H1 (cell line): ENCODE measurements at regions not wholly inside any gene's neighbourhood (a gene's known extent, or its start where the extent isn't known, plus 50 kb on each side); places are given as distances from the start of the nearest gene placed in this dataset.

Experiments used
- CTCF ChIA-PET: fragments of 300-600 bp; sonication (Branson Sonifier 250); formaldehyde crosslinking; loops from one replicate; lab custom pipeline; 2021; ENCODE audit not compliant: partially characterized antibody; lab: Charles Lee
- POLR2A ChIA-PET: fragments of 300-600 bp; sonication (Branson Sonifier 250); formaldehyde crosslinking; loops from one replicate; lab custom pipeline; 2021; ENCODE audit warnings: inconsistent platforms; ENCODE audit not compliant: partially characterized antibody; lab: Charles Lee
- DNase-seq, 2 experiments: peaks; one replicate each; pipeline versions ENCODE4 v3.0.0 to v3.0.0-alpha.2; 2010 to 2022; ENCODE audit warnings: low spot score in 2 of 2, low read depth in 1 of 2, mixed read lengths in 1 of 2
- FAIRE-seq: peaks from 2 replicates; lab custom pipeline; 2011; peaks lifted over from hg19 to GRCh38; lab: Jason Lieb, UNC
- H2AFZ ChIP-seq: 2 replicates; pipeline ENCODE4 v1.8.1; 2012; ENCODE audit warnings: low read length, inconsistent platforms
- H2AK5ac ChIP-seq: 2 replicates; pipeline ENCODE4 v1.6.1; 2013; ENCODE audit warnings: low read depth, low read length
- H2BK120ac ChIP-seq: replicated peaks from 2 replicates; pipeline ENCODE3; 2013; ENCODE audit warnings: low read depth, low read length, inconsistent platforms
- H2BK12ac ChIP-seq: 2 replicates; pipeline ENCODE4 v1.6.1; 2013; ENCODE audit warnings: low read depth, low read length
- H2BK15ac ChIP-seq: 2 replicates; pipeline ENCODE4 v1.6.1; 2013; ENCODE audit warnings: low read length
- H2BK20ac ChIP-seq: 2 replicates; pipeline ENCODE4 v1.6.1; 2013; ENCODE audit warnings: low read length
- H2BK5ac ChIP-seq: 2 replicates; pipeline ENCODE4 v1.6.1; 2013; ENCODE audit warnings: low read depth, low read length
- H3K14ac ChIP-seq: 2 replicates; pipeline ENCODE4 v1.6.1; 2013; ENCODE audit warnings: inconsistent platforms; ENCODE audit not compliant: insufficient read length
- H3K18ac ChIP-seq: 2 replicates; pipeline ENCODE4 v1.6.1; 2013; ENCODE audit warnings: low read length; ENCODE audit errors: extremely low read depth
- H3K23ac ChIP-seq: 2 replicates; pipeline ENCODE4 v1.6.1; 2013; ENCODE audit warnings: inconsistent platforms; ENCODE audit not compliant: insufficient read length
- H3K23me2 ChIP-seq: 2 replicates; pipeline ENCODE4 v1.6.1; 2013; ENCODE audit warnings: low read depth, low read length
- H3K27ac ChIP-seq: 2 replicates; pipeline ENCODE4 v1.6.1; 2011; ENCODE audit warnings: low read depth, low read length, inconsistent platforms
- H3K27me3 ChIP-seq, 4 experiments: replicated peaks in 1 of 4; 1 replicate in 1 of 4; 2 replicates in 3 of 4; pipeline versions ENCODE4 v1.6.1 to v1.8.1; 2011 to 2013; ENCODE audit warnings: low read length in 3 of 4, mild to moderate bottlenecking in 3 of 4, inconsistent platforms in 2 of 4, mixed read lengths in 2 of 4, moderate library complexity in 1 of 4; ENCODE audit not compliant: control insufficient read depth in 3 of 4, insufficient read depth in 3 of 4; ENCODE audit errors: extremely low read depth in 1 of 4
- H3K36me3 ChIP-seq, 4 experiments: 2 replicates each; pipeline versions ENCODE4 v1.6.1 to v1.8.1; 2011 to 2013; ENCODE audit warnings: mild to moderate bottlenecking in 4 of 4, low read length in 3 of 4, moderate library complexity in 2 of 4, control low read depth in 1 of 4, inconsistent platforms in 1 of 4; ENCODE audit not compliant: insufficient read depth in 4 of 4, control insufficient read depth in 2 of 4
- H3K4ac ChIP-seq: replicated peaks from 2 replicates; pipeline ENCODE3; 2013; ENCODE audit warnings: low read length, low read depth, mixed read lengths, inconsistent platforms; ENCODE audit not compliant: insufficient read length
- H3K4me1 ChIP-seq, 4 experiments: replicated peaks in 1 of 4; 1 replicate in 1 of 4; 2 replicates in 3 of 4; pipeline versions ENCODE4 v1.6.1 to v1.8.1; 2011 to 2013; ENCODE audit warnings: low read length in 3 of 4, inconsistent platforms in 2 of 4, mixed read lengths in 1 of 4; ENCODE audit not compliant: insufficient read depth in 4 of 4, control insufficient read depth in 3 of 4
- H3K4me2 ChIP-seq, 2 experiments: 2 replicates each; pipeline versions ENCODE4 v1.6.1 to v1.8.1; 2011 to 2013; ENCODE audit warnings: low read depth in 2 of 2, low read length in 2 of 2, control low read depth in 1 of 2, inconsistent platforms in 1 of 2, mild to moderate bottlenecking in 1 of 2; ENCODE audit not compliant: insufficient read depth in 1 of 2
- H3K4me3 ChIP-seq, 4 experiments: fragments of 200-600, 300-600 bp in 1 of 4; sonication (generic), shearing (Covaris generic), sonication (Bioruptor Twin) in 1 of 4; 2 replicates each; pipeline versions ENCODE4 v1.5.1 to v1.8.1; 2011 to 2016; ENCODE audit warnings: low read length in 4 of 4, low read depth in 3 of 4, control low read depth in 2 of 4, inconsistent platforms in 2 of 4, mild to moderate bottlenecking in 2 of 4, mixed read lengths in 1 of 4, moderate library complexity in 1 of 4; ENCODE audit not compliant: insufficient read depth in 2 of 4; ENCODE audit errors: extremely low read depth in 1 of 4
- H3K56ac ChIP-seq: replicated peaks from 2 replicates; pipeline ENCODE3; 2013; ENCODE audit warnings: low read depth, mild to moderate bottlenecking, mixed read lengths, low read length, inconsistent platforms; ENCODE audit not compliant: insufficient read length
- H3K79me1 ChIP-seq: 2 replicates; pipeline ENCODE4 v1.6.1; 2013; ENCODE audit warnings: low read depth, low read length, control low read depth
- H3K79me2 ChIP-seq, 2 experiments: 2 replicates each; pipeline versions ENCODE4 v1.6.1 to v1.8.1; 2012 to 2013; ENCODE audit warnings: low read length in 2 of 2, mild to moderate bottlenecking in 2 of 2, inconsistent platforms in 1 of 2; ENCODE audit not compliant: insufficient read depth in 2 of 2, control insufficient read depth in 1 of 2
- H3K9ac ChIP-seq, 4 experiments: replicated peaks in 1 of 4; 1 replicate in 1 of 4; 2 replicates in 3 of 4; pipeline versions ENCODE4 v1.6.1 to v1.8.1; 2011 to 2013; ENCODE audit warnings: low read depth in 3 of 4, low read length in 3 of 4, control low read depth in 2 of 4, mild to moderate bottlenecking in 2 of 4, moderate library complexity in 2 of 4, inconsistent platforms in 1 of 4; ENCODE audit errors: extremely low read depth in 1 of 4
- H3K9me3 ChIP-seq, 2 experiments: 2 replicates each; pipeline versions ENCODE4 v1.6.1 to v1.8.1; 2012 to 2013; ENCODE audit warnings: mild to moderate bottlenecking in 2 of 2, moderate library complexity in 2 of 2, control low read depth in 1 of 2, inconsistent platforms in 1 of 2, low read depth in 1 of 2, low read length in 1 of 2, mixed read lengths in 1 of 2; ENCODE audit not compliant: insufficient read depth in 2 of 2
- H4K20me1 ChIP-seq, 2 experiments: replicated peaks in 1 of 2; 2 replicates each; pipeline versions ENCODE3 to v1.8.1; 2011 to 2013; ENCODE audit warnings: inconsistent platforms in 2 of 2, low read length in 2 of 2, mild to moderate bottlenecking in 1 of 2; ENCODE audit not compliant: insufficient read depth in 2 of 2, control insufficient read depth in 1 of 2
- H4K5ac ChIP-seq: 2 replicates; pipeline ENCODE4 v1.6.1; 2013; ENCODE audit warnings: low read length, low read depth, mixed read lengths, inconsistent platforms; ENCODE audit not compliant: insufficient read length
- H4K8ac ChIP-seq: 2 replicates; pipeline ENCODE4 v1.8.0; 2013; ENCODE audit warnings: mild to moderate bottlenecking, moderate library complexity, low read length, inconsistent platforms; ENCODE audit not compliant: insufficient read depth; ENCODE audit errors: extremely low read depth
- H4K91ac ChIP-seq: replicated peaks from 2 replicates; pipeline ENCODE3; 2013; ENCODE audit warnings: low read length, mixed read lengths, inconsistent platforms; ENCODE audit not compliant: insufficient read length
- EGR1 ChIP-seq: IDR thresholded peaks from 2 replicates; pipeline ENCODE4 v1.6.1; 2011; ENCODE audit warnings: low read depth, low read length, borderline replicate concordance
- SP4 ChIP-seq: IDR thresholded peaks from 2 replicates; pipeline ENCODE4 v1.6.1; 2012; ENCODE audit warnings: low read length, inconsistent platforms
- WGBS, 2 experiments: shearing (Covaris generic) in 1 of 2; methylation state at CpG; one replicate each; pipeline versions ENCODE4 v1.1.6 to v1.1.7; 2013 to 2015; ENCODE audit warnings: low lambda C conversion rate in 2 of 2, mixed read lengths in 2 of 2, inconsistent platforms in 1 of 2, low coverage in 1 of 2, missing lambda C conversion rate in 1 of 2; ENCODE audit not compliant: insufficient replicate concordance in 2 of 2, insufficient coverage in 1 of 2, insufficient read length in 1 of 2; ENCODE audit errors: extremely low coverage in 1 of 2, missing lambda C conversion rate in 1 of 2; 5-methylcytosine and 5-hydroxymethylcytosine counted together

GRCh38 chr14:101027966-101028365 lies 124.4 kb upstream of the RTL1 start:
- no peak overlapping the region for H3K14ac ChIP-seq
- H4K8ac ChIP-seq = no peak overlapping the region
- no peak overlapping the region for H4K5ac ChIP-seq
- no peak for TF ChIP-seq SP4
- no peak for TF ChIP-seq EGR1
- H2BK15ac ChIP-seq = no peak overlapping the region
- H3K27me3 ChIP-seq = no peaks in the 10 kb centered on the region
- H3K4me2 ChIP-seq = no peak overlapping the region
- H4K91ac ChIP-seq = no peak overlapping the region
- no peak overlapping the region for H2BK20ac ChIP-seq
- DNase-seq (no peak), FAIRE-seq (no peak)
- no peak overlapping the region for H2BK5ac ChIP-seq
- H3K56ac ChIP-seq = no peak overlapping the region
- no peak overlapping the region for H2BK120ac ChIP-seq
- H2AK5ac ChIP-seq = no peak overlapping the region
- no peak overlapping the region for H2BK12ac ChIP-seq
- H3K4ac ChIP-seq = no peak overlapping the region
- no peaks in the 10 kb centered on the region for H3K36me3 ChIP-seq
- H3K23ac ChIP-seq = no peak overlapping the region
- no peaks in the 10 kb centered on the region for H3K23me2 ChIP-seq
- H3K9me3 ChIP-seq = peaks cover 7 to 18% of the 10 kb centered on the region in 2 experiments; a peak in 2 of 4 replicates
- H3K4me1 ChIP-seq = no peaks in the 10 kb centered on the region
- H3K9ac ChIP-seq = no peak overlapping the region
- H3K79me2 ChIP-seq = no peaks in the 10 kb centered on the region
- no peak overlapping the region for H3K27ac ChIP-seq
- no peaks in the 10 kb centered on the region for H3K79me1 ChIP-seq
- H2AFZ ChIP-seq = no peak overlapping the region
- ChIA-PET POLR2A (no interaction called here), CTCF (no interaction called here)
- 92% methylated on average over 5 of the region's 5 CpGs; no CpG with 5 or more reads in 1 of the 2 experiments for WGBS, 2 experiments
- no peaks in the 10 kb centered on the region for H4K20me1 ChIP-seq
- no peak overlapping the region for H3K18ac ChIP-seq
- no peak overlapping the region for H3K4me3 ChIP-seq
